Body of pancreas (tissue), 4 donors: ENCODE measurements at regions not wholly inside any gene's neighbourhood (a gene's known extent, or its start where the extent isn't known, plus 50 kb on each side); places are given as distances from the start of the nearest gene placed in this dataset.

Experiments
- CTCF ChIP-seq, 7 experiments: fragments of 450-650 bp in 4 of 7; fragments of 200-600 bp in 3 of 7; sonication (generic) in 3 of 7; IDR thresholded peaks; one replicate each; pipeline ENCODE4 v1.5.1; 2016 to 2019; ENCODE audit warnings: antibody characterized with exemption in 7 of 7
- POLR2A ChIP-seq, 3 donors: fragments of 450-650 bp; IDR thresholded peaks; one replicate each; pipeline ENCODE4 v1.6.1; 2016; ENCODE audit warnings: antibody characterized with exemption in 3 of 3, mild to moderate bottlenecking in 2 of 3

GRCh38 chr6:76764057-76764456 is 691.6 kb upstream of the IMPG1 start:
- TF ChIP-seq POLR2A (IDR thresholded peaks at IDR 0.05) (no peak), CTCF (IDR thresholded peaks at IDR 0.05) (no peak)
